ENCODE measurements at regions not wholly inside any gene's neighbourhood (a gene's known extent, or its start where the extent isn't known, plus 50 kb on each side); places are given as distances from the start of the nearest gene placed in this dataset.

GRCh38 chr3:87084868-87085267 is 93.9 kb upstream of the VGLL3 start:
- no peak for TF ChIP-seq POLR2AphosphoS5 (IDR thresholded peaks at IDR 0.05)
- no peak for TF ChIP-seq CTCF (IDR thresholded peaks at IDR 0.05; ENCODE audit: poor library complexity, severe bottlenecking)
- no peak for TF ChIP-seq REST (IDR thresholded peaks at IDR 0.05; ENCODE audit: borderline replicate concordance)
- no peak for TF ChIP-seq EP300 (conservative IDR thresholded peaks at IDR 0.05; ENCODE audit: poor library complexity, severe bottlenecking)
- no peak for TF ChIP-seq RAD21 (conservative IDR thresholded peaks at IDR 0.05)
- no peak for TF ChIP-seq EZH2 (IDR thresholded peaks at IDR 0.05; ENCODE audit: borderline replicate concordance, insufficient read depth, low read length, poor library complexity, severe bottlenecking)
- TF ChIP-seq TAF1 (IDR thresholded peaks at IDR 0.05; ENCODE audit: low read depth): no peak

Data from neural cell (in vitro differentiated cells).